NCI-H1417 treated with DMSO at 0.1 percent for 48 hours (cell line): ENCODE measurements at regions not wholly inside any gene's neighbourhood (a gene's known extent, or its start where the extent isn't known, plus 50 kb on each side); places are given as distances from the start of the nearest gene placed in this dataset.
"Not testable (repeated sequence)": the region's sequence is repeated elsewhere in the genome, so short reads cannot be mapped to it uniquely, and the experiment has no call there.

Experiments
- DNase-seq: peaks from one replicate; lab custom pipeline; 2025; lab: John Stamatoyannopoulos, UW

DNA sequence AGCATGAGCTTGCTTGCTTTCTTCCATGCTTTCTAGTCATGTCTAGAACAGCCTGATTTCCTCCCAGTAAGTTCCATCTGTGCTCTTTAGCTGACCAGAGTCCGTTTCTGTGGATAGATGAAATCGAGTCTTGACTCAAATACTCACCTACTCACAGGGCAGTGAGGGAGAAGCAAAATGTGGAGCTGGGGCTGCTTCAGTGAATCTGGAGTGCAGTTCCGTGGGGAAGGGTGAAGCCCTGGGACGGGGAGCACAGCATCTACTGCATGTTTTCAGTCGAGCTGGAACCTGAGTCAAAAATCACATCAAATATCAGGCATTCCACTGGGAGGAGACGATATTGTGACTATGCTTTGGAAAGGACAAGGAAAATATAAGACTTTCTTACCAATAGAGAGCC lies 70.3 kb upstream of the PRMT8 start:
- no peak for DNase-seq

GRCh38 chr12:3421191-3421978 lies 69.6 kb upstream of the PRMT8 start:
- DNase-seq, result no peak

DNA sequence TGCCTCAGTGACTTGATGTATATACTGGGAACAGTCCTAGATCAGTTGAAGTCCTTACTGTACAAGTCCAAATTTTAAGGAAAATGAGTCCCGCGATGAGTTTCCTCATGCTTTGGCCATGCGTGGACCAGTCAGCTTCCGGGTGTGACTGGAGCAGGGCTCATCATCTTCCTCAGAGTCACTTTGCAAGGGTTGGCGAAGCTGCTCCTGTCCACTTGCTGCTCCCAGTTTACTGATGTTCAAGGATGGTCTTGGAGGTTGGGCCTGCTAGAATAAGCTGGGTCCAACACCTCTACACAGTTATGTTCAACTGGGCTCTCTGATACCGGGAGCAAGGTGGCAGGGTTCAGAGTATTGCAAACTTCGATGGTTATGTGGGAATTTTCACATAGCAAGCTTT lies 66.2 kb upstream of the PRMT8 start:
- not testable (repeated sequence) for DNase-seq

- no peak for DNase-seq
Measured at GRCh38 chr12:3427956-3428355, 63.0 kb upstream of the PRMT8 start.

- DNase-seq, result no peak
Measured at GRCh38 chr12:3428631-3429030, 62.4 kb upstream of the PRMT8 start.

GRCh38 chr12:3429523-3429922 lies 61.5 kb upstream of the PRMT8 start:
- DNase-seq, result not testable (repeated sequence)

- no peak for DNase-seq
Measured at GRCh38 chr12:3431686-3432085, 59.3 kb upstream of the PRMT8 start.

DNA sequence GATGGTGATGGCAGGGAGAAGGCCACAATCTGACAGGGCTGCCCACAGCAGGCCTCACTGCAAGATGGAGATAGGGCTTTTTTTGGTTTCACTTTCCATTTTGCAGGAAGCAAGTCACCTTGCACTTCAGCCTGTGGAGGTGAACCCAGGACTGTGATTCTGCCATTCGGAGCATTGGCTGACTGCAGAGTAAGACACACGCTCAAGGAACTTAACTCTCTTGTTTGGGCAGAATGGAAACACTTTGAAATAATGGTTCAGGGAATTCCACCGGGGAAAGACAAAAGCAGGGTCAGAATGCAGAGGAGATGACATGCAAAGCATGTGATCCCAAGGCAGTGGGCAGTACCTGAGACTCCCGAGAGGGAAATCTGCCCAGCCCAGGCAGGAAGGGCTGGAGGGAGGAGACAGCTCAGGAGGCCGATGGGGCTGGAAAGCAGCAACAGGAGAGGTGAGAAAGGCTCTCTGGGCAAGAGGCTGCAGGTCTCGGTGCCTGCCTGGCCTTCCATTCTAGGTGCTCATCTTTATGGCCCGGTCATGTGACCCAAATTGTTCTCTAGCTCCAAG lies 58.7 kb upstream of the PRMT8 start:
- DNase-seq, result no peak

GRCh38 chr12:3432868-3433267 lies 58.1 kb upstream of the PRMT8 start:
- DNase-seq, result no peak

DNA sequence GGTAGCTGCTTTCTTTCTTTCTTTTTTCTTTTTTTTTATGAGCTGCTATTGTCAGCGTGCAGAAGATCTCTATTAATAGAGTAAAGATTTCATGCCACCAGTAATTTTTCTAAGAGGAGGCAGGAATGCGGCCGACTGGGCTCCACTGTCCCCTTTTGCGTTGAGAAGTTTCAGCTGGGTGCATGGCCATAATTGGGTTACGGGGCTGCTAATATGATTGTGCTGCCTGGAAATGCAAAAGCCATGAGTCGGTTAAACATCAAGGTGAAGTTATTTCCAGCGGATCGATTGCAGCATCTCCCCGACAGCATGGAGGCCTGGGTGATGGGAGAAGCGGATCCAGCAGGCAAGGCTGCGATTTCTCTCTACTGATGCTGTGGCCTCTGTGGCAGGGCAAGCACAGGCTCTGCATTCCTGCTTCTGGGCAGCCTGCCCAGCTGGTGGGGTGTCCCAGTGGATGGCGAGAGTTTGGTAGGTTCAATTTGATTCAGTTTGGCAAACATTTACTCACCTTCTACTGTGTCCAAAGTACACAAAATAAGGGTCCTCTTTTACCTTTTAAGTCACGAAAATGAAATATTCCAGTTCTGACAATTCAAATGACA lies 54.4 kb upstream of the PRMT8 start:
- DNase-seq, result no peak

DNA sequence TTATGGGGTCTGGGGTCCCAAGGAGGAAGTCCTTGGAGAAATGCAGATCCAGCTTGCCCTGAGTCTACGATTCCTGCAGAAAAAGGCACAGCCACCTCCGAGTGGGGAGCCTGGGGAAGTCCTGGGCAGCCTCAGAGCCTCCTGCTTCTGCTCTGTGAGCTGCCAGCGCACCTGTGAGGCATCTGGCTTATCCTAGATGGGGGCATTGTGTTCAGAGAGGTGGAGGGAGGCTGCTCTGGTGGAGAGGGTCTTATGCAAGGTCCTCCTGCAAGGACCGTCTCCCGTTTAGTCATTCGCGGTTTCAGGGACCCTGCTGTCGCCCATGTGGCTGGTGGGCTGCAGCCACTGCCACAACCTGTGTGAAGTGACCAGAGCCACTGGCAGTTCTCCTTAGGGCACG lies 53.0 kb upstream of the PRMT8 start:
- DNase-seq, result no peak

DNA sequence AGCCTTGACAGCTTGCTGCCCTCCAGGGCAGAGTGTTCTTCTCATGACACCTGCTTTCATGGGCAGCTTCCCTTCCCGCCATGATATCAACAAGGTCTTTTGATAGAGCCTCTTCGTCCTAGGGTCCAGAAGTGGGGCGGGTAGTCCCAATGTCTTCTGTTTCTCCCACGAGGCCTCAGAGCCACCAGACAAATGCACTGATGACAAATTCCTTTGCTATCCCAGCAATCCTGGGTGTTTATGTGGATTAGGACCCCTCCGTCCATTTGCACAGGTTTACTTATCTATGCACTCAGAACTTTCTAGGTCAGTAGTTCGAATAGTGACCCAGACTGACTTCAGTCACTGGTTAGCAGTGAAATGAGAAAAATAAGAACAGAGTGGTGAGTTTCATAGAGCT lies 52.6 kb upstream of the PRMT8 start:
- no peak for DNase-seq
